ENCODE measurements at regions not wholly inside any gene's neighbourhood (a gene's known extent, or its start where the extent isn't known, plus 50 kb on each side); places are given as distances from the start of the nearest gene placed in this dataset.

- TF ChIP-seq MLX (CRISPR knock-in tag; IDR thresholded peaks at IDR 0.05) (no peak), FOXJ3 (CRISPR knock-in tag; IDR thresholded peaks at IDR 0.05; ENCODE audit: borderline replicate concordance) (no peak), GTF2I (CRISPR knock-in tag; conservative IDR thresholded peaks at IDR 0.05) (no peak)
These were observed 268.3 kb upstream of the SASH1 start (continued) for GRCh38 chr6:148074291-148074690.

GRCh38 chr6:148074738-148075137, 267.9 kb upstream of the SASH1 start:
- H3K4me1 Mint-ChIP-seq, result peaks cover 3% of the 10 kb centered on the region; the same call in 1 of the 2 replicates
- no peak overlapping the region for H3K4me3 Mint-ChIP-seq
- ATAC-seq (no peak), DNase-seq (ENCODE audit: low spot score) (no peak)
- ChIA-PET CTCF (no interaction called here), POLR2A (no interaction called here)
- H3K27me3 Mint-ChIP-seq (ENCODE audit: low read depth), result no peaks in the 10 kb centered on the region; the same call in 1 of the 2 replicates
- TF ChIP-seq HMGA2 (CRISPR knock-in tag; IDR thresholded peaks at IDR 0.05) (no peak), ZNF425 (CRISPR knock-in tag; conservative IDR thresholded peaks at IDR 0.05) (no peak), E2F4 (CRISPR knock-in tag; IDR thresholded peaks at IDR 0.05; ENCODE audit: borderline replicate concordance, low read depth) (no peak), ATF2 (CRISPR knock-in tag; IDR thresholded peaks at IDR 0.05; ENCODE audit: borderline replicate concordance, low read depth) (no peak), CDX4 (CRISPR knock-in tag; IDR thresholded peaks at IDR 0.05; ENCODE audit: borderline replicate concordance) (no peak), NR1H2 (CRISPR knock-in tag; IDR thresholded peaks at IDR 0.05) (no peak), ARID4B (CRISPR knock-in tag; IDR thresholded peaks at IDR 0.05; ENCODE audit: borderline replicate concordance) (no peak), SMAD3 (CRISPR knock-in tag; IDR thresholded peaks at IDR 0.05; ENCODE audit: borderline replicate concordance) (no peak), JAZF1 (CRISPR knock-in tag; IDR thresholded peaks at IDR 0.05) (no peak), NR3C1 (CRISPR knock-in tag; conservative IDR thresholded peaks at IDR 0.05; ENCODE audit: low read depth) (no peak), HMGXB4 (CRISPR knock-in tag; IDR thresholded peaks at IDR 0.05) (no peak), ELF4 (CRISPR knock-in tag; IDR thresholded peaks at IDR 0.05; ENCODE audit: low read depth) (no peak)
- H3K27ac Mint-ChIP-seq, result no peak overlapping the region
- H3K9me3 Mint-ChIP-seq, result peaks cover 24% of the 10 kb centered on the region
- H3K36me3 Mint-ChIP-seq, result peaks cover 9% of the 10 kb centered on the region
